ENCODE measurements at regions not wholly inside any gene's neighbourhood (a gene's known extent, or its start where the extent isn't known, plus 50 kb on each side); places are given as distances from the start of the nearest gene placed in this dataset.

DNA sequence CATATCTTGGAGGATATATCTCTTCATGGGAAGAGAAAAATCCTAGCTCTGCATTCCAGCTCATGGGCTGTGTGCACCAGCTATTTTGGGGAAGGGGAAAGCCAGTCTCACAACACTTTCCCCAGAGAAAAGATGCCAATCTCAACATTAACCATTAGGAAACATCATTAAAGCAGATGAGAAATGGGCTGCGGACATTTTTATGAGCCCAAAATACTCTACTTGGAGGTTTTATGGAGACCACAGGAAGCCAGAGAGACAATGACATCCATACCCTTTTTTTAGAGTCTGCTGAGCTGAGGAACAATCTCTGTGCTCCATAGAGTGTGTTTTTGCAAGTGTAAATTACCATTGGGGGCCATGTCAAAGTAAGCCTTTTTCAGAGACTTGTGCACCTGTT lies 213.7 kb downstream of the TRIB2 start:
- peak; percentile 62 for DNase-seq

DNA sequence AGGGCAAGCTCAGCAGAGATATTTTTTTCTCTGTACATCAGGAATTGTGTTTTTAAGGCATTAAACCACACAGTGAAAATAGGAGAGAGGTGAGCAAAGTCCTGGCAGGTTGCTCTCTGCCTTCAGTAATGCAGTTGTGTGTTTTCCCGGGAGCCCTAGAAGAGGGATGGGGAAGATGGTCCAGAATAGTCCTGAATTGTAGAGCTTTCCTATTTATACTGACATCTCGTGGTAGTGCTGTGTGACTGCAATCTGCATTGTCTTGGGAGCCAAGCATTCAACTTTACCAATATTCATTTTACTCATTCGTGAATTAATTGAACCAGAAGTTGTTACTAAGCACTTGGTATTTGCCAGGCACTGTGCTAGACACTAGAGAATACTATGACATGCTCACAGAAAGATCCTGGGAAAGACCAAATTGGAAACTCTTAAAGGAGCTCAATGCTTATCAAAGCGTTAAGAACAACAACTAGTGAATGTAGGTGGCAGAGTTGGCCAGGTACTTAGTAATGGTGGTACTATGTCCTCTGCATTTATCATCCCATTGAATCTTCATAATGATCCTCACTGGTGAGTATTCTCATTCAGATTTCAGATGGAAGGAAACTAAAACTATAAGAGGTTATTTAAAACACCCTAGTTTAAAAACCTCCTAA lies 214.6 kb downstream of the TRIB2 start:
- no peak for DNase-seq

DNA sequence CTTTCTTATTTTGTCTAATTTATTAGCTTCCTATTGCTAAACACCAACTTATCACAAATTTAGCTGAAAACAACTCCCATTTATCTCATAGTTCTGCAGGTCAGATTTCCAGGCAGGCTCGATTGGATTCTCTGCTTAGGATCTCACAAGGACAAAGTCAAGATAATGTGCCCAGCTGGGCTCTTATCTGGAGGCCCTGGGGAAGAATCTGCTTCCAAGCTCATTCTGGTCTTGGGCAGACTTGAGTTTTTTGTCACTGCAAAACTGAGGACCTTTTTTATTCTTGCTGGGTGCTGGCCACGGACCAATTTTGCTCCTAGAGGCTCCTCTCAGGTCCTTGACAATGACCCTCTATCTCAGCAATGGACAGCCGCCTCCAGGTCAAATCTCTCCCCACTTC lies 215.5 kb downstream of the TRIB2 start:
- DNase-seq = no peak

DNA sequence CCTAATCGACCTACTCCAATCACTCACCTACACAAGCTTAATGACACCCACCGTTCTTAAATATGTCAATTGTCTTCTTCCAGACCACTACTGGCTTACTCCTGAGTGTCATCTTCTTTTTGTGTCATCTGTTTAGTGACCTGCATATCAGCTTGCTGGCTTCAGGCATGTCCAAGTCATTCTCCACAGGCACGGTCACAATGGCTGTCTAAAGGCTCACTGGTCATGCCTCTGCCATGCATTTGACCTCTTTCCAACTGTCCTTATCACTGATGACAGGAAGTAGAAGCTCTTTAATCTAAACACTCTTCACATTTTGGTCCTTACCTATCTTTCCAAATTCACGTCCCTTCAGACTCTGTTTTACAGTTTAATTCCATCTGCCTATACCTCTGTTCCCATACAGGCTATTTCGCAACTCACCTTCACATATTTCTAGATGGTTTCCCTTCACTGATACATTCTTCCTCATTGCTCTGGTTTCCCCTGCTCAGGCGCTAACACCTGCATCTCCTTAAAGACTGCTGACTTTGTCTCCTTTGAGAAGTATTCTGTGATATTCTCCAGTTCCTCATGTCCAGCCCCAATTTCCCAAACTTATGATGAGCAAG lies 217.5 kb downstream of the TRIB2 start:
- no peak for DNase-seq

DNA sequence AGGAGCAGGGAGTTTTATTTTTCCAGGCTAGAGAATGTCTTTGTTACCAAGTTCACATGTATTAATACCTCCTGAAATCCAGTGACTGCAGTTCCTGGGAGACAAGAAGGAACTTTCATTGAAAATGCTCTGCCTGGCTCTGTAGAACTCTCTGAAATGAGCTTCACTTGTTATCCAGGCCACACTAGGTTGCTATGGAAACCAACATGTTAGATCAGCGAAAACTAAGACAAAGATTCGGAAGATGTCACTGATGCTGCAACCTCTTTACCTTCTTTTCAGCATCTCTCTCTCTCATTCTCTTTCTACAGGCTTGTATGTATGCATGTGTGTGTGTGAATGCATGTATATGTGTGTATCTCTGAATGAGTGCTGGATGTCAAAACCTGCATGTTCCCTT lies 218.5 kb downstream of the TRIB2 start:
- DNase-seq = peak; percentile 41

DNA sequence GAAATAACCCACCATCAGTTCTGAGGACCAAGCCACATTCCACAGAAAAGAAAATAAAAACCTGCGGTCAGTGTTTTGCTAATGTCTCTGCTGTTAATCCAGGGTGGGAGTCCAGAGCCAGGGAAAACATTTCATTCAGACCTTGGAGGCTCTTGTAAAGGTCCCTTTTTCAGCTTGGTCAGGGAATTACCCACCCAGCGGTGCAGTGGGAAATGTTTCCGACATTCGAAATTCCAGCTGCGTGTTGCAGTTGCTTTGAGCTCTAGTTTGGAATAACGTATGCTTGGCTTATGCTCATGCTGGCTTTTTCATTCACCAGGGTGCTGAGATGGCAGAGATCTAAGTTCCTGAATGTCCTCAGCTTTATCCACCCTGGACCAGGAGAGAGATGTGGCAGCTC lies 219.1 kb downstream of the TRIB2 start:
- no peak for DNase-seq

DNA sequence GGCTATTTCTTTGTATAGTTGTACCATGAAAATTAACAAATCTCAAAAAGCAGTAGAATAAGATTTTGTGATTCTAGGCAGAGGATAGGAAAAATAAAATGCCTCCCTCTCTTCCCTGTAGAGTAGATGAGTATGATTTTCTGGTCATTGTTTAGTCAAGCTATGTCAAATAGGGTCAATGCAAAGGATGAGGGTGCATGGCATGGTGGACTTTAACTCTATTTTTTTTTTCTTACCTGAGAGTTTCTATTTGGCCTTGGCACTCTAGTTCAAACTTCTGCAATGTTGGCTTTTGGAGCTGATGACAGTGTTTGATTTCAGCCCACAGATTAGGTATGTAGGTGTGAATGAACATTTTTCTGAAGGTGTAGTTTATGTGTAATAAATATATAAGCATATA lies 224.5 kb downstream of the TRIB2 start:
- DNase-seq = no peak

DNA sequence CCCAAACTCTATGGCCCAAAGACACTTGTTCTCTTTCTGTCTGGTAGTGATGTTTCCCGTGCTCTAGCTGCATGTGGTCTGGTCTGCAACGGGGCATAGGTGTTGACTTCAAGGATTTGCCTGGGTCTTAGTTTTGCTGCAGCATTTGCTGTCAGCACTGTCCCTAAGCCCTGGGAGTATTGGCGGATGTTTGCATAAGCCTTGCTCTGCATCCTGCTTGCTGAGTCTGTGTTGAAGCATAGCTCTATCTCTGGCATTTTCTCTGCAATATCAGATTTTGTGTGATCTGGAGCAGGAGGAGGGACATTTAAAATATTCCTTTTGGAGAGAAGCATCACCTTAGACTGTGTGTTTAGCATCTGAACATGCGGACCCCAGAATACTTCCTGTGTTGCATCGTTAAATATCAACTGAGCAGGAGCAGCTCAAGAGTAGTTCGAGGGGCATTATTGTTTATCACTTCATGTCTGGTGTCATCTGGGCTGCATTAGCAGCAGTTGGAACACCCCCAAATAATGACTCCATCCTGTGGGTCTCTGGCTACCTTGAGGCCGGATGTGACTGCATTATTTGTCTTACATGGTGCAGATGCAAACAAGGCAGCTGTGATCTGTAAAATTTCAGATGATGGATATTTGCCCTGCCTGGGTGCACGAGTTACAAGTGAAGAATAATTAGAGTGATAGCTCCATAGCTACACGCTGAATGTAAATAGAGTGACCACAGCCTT lies 231.7 kb downstream of the TRIB2 start:
- no peak for DNase-seq

DNA sequence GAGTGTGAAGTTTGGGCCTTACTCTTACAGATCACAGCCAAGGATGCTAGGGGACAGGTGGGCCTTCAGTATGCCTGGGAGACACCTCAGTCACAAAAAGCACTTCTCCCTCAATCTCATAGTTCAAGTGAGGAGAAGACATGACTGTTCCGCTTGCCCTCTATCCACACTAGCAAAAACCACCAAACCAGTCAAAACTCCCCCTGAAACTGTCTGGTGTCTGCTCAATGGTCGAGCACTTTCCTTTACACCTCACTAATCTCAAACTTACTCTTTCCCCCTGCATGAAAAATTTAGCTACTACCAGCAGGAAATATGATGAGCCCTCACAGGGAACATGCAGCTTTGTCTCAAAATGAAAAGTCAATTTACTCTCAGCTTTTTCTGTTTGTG lies 232.2 kb downstream of the TRIB2 start:
- DNase-seq = no peak

DNA sequence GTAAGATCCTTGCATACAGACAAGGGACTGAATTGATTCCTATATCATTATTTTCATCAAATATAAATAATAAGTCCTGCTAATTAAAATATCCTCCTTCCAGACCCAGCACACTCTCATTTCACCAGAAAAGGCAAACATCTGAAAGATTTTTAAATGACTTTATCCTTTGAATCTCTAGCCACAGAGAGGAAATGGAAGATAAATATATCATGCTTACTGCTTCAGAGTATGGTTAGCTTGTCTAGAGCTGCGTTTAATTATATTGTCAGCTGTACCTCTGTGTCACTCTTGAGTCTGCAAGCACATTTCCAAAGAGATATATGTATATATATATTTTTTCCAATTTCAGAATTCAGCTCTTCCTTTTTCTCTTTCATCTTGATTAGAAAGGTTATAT lies 232.7 kb downstream of the TRIB2 start:
- DNase-seq = no peak

DNA sequence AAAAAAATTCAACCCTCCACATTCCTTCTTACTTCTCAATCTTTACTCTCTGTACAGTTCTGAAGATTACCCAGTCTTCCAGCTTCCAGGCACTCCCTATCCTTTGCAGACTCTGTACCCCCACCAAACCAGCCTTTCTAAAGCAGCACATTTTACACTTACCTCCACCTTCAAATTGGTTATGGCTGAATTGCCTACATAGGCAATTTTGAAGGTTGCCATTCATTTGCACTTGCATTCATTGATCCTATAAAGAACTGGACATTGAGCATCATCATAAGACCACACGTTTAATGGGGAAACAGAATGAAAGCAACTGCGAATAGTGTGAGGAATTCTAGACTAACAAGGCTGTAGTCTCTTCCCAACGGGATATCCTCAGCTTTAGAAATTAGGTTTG lies 233.4 kb downstream of the TRIB2 start:
- DNase-seq = no peak

DNA sequence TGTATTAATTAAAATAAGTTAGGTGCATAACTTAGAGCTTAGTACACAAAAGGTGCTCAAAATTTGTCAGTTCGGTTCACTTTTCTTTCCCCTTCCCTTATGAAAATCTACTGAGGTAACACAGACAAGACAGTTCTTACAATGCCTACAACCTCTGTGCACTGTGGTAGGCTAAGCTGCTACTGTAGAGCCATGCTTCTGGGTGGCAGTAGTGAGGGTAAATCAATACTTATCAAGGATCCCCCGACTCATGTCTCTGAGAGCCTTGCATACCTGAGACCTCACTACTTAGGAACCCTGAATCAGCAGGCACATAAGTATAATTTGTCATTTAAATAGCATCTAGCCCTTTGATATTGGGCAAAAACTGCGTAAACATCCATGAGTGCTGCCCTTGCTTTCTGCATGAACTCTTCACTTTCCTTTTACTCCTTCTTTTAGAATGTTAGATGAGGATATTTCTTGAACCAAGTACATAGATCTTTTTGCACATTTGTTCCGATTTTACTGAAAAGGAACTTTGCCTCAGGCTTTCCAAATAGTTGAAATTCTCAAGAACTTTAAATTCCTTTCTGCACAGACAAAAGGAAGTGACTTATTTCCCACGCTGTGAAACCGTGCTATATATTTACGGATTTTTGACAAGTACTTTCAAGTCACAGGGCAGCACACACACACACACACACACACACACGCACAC lies 234.4 kb downstream of the TRIB2 start:
- DNase-seq = no peak

DNA sequence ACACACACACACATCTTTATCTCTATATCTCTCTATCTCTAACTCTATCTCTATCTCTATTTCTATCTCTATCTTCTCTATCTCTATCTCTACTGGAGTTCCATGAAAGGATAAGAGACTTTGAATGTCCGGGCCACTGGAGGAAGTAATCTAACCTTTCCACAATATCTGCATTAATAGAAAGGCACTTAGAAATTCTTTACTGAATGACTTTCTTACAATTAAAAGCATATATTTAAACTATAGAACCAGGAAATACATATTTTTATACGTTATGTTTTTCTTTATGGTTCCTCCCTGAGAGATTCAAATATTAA lies 234.9 kb downstream of the TRIB2 start:
- no peak for DNase-seq

DNA sequence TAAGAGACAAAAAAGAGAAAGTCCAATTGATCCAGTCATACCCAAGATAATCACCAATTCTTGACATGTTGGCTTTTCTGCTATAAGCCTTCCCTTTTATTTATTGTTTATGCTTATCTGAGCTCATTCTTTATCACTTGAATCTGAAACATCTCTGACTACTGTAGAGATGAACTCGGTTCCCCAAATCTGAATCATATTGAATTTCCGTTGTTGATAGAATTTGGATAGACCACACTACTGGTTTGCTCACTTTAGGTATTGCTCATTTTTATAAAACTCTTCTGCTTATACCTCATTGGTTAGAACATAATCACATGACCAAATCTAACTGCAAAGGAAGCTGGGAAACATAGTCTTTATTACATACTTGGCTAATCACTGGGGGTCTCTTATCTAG lies 236.9 kb downstream of the TRIB2 start:
- DNase-seq = no peak

DNA sequence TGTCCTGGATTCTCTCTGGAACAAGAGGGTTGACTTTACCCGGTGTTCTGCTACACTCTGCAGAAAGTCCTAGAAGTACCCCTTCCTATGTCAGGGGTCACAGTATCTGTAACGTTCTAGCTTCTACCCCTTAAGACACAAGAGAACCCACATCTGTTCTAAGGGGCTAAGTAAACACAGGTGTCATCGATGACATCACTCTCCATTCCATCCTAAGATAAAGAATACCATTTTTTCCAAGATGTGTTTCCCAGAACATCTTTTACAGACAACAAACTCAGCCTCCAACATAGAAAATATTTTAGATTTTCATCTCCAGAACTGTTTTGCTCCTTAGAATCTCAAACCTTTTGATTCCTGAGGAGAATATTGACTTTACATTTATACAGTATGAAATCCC lies 239.1 kb downstream of the TRIB2 start:
- no peak for DNase-seq

DNA sequence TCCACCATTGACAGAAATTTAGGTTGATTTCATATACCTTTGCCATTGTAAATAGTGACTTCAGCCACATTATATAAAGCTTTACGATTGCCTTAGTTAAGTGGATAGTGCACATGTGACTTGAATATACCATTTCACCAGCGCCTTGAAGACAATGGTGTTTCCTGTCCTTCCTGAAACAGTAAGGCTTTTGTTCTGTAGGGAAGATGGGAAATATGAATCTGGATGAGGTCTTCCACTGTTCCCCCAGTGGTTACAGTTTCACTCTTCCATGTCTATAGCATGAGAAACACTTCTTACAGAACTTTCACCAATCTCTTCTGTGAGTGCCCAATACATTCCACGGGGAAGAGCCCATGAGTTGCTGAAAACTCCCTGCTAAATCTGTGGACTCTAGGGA lies 240.5 kb downstream of the TRIB2 start:
- DNase-seq = no peak

DNA sequence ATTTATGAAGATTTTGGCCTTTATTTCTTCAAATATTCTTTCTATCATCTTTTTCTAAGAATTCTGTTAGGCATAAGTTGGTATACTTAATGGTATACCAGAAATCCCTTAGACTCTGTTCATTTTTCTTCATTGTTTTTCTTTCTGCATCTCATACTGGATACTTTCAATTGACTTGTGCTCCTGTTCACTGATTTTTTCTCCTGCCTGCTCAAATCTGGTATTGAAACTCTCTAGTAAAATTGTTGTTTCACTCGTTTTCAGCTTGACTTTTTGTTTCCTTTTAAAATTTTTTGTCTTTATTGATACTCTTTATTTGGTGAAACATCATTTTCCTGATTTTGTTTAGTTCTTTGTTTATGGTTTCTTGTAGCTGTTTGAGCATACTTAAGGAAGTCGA lies 243.2 kb downstream of the TRIB2 start:
- DNase-seq = no peak

DNA sequence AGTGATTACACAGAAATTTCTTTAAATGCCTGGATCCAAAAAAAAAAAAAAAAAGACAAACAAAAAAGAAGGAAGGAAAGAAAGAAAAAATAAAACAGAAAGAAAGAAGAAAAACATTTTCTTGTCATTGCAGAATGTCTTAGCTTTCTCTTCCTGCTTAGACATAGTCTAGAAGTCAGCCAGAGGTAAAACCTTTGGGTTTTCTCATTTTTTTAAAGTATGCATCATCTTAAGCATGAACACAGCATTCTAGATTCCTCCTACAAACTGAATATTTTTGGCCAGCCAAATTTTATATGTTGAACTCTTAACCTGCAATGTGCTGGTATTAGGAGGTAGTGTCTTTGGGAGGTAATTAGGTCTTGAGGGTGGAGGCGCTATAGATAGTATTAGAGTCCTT lies 243.9 kb downstream of the TRIB2 start:
- DNase-seq = no peak

DNA sequence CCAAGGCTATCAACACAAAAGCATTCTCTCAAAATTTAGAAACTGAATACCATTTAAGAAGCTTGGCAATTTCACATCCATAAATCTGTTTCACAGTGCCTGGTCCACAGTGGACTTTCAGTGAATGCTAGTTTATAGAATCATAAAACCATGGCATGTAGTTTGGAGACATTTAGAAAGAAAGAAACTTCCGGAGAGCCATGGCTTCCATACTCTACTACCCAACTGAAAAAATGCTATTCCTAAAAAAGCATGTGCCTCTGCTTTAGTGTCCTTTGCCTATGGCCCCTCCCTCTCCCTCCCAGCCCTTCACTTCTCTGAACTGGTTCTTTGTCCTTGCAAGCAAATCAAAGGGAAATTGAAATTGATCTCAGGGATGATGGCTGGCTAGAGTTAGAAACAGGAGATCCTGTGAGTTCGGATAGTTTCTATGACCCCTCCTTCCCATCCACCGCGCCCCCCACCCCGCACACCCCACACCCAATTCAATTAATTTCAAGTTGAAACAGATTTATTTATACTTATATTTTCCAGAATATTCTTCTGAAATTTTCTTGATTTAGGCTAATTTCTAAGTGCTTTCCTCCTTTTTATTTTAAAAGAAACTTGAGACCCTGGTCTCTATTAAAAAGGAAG lies 248.3 kb downstream of the TRIB2 start:
- no peak for DNase-seq

DNA sequence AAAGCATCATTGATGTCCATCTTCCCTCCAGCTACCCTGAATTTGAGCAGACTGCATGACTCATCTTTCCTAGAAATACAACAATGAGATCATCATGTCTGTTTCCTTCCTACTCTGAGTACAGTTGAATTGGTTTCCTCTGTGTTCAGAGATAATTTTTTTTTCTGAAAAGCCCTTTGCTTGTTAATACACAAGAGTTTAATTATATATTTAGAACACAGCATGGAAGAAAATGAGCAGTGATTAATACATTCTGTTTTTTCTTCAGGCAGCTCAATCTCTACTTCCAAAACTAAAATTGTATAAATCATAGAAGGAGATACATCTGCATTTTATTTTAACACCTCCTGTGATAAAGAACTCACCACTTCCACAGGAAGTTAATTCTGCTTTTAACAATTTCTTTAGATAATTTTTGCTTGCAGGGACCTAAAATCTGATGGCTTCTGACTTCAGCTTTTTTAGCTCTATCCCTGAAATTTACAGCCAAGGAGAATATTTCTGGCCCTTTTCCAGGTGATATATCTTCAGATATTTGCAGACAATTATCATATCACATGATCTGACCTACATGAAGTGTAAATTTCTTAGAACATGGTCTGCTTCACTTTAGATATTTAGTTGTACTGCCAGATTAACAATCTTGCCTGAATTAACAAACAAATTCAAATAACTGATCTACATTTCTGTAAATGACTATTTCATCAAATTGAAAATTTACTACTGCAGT lies 249.0 kb downstream of the TRIB2 start:
- no peak for DNase-seq

DNA sequence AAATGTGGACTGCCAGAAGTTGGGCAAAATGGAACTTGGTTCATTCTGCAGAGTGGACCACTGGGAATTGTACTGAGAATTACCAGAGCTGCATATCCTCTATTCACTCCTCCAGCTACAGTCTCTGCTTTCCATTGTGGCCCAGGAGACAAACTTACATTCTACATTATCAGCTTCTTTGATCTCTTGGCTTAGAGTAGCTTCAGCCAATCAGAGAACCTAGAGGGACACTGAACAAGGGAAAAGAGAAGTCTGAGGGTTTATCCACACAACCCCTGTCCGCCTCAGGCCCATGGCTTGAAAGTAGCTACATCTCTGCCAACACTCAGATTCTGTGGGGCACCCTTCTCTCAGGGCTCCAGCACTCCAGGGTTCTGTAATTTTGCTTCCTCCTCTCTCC lies 251.1 kb downstream of the TRIB2 start:
- no peak for DNase-seq

DNA sequence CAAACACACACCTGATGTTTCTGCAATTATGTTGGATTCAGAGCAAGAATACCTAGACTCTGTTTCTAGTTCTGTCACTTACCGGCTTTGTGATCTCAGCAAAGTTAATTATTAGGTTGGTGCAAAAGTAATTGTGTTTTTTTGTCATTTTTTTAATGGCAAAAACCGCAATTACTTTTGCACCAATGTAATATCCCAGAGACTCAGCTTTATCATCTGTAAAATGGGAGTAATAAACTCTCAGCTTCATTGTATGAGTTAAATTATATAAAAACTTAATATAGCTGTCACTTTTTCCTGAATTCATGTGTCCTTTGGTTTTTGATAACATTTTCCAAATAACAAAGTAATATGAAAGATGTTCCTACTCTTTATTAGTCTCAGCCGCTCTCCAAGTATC lies 251.7 kb downstream of the TRIB2 start:
- no peak for DNase-seq
